ENCODE measurements at regions not wholly inside any gene's neighbourhood (a gene's known extent, or its start where the extent isn't known, plus 50 kb on each side); places are given as distances from the start of the nearest gene placed in this dataset.
A peak's percentile ranks its signal among the peaks of the same experiment; 100 is the strongest.

GRCh38 chr3:46090161-46090591 is 62.9 kb upstream of the XCR1 start:
- DNase-seq (ENCODE audit: low spot score) = no peak

GRCh38 chr3:46089237-46090011 is 62.1 kb upstream of the XCR1 start:
- DNase-seq (ENCODE audit: low spot score) = peak; percentile 63

GRCh38 chr3:46087871-46088270 is 60.6 kb upstream of the XCR1 start:
- no peak for DNase-seq (ENCODE audit: low spot score)

- DNase-seq (ENCODE audit: low spot score) = no peak
These were observed 59.7 kb upstream of the XCR1 start for GRCh38 chr3:46086986-46087385.

GRCh38 chr3:46086083-46086437 is 58.8 kb upstream of the XCR1 start:
- no peak for DNase-seq (ENCODE audit: low spot score)

- no peak for DNase-seq (ENCODE audit: low spot score)
These were observed 58.3 kb upstream of the XCR1 start for GRCh38 chr3:46085421-46086082.

- no peak for DNase-seq (ENCODE audit: low spot score)
These were observed 56.7 kb upstream of the XCR1 start for GRCh38 chr3:46083956-46084355.

GRCh38 chr3:46082849-46083248 is 55.6 kb upstream of the XCR1 start:
- no peak for DNase-seq (ENCODE audit: low spot score)

GRCh38 chr3:46082021-46082420 is 54.7 kb upstream of the XCR1 start:
- no peak for DNase-seq (ENCODE audit: low spot score)

GRCh38 chr3:46080969-46081345 is 53.7 kb upstream of the XCR1 start:
- DNase-seq (ENCODE audit: low spot score) = no peak

- no peak for DNase-seq (ENCODE audit: low spot score)
These were observed 53.1 kb upstream of the XCR1 start for GRCh38 chr3:46080124-46080968.

GRCh38 chr3:46078712-46079400 is 51.6 kb upstream of the XCR1 start:
- peak; percentile 88 for DNase-seq (ENCODE audit: low spot score)
